Brain pericyte (primary cell): ENCODE measurements at regions not wholly inside any gene's neighbourhood (a gene's known extent, or its start where the extent isn't known, plus 50 kb on each side); places are given as distances from the start of the nearest gene placed in this dataset.

ENCODE experiments used
- DNase-seq: peaks from one replicate; pipeline ENCODE4 v3.0.0-alpha.2; 2012; ENCODE audit warnings: low read depth, low spot score

DNA sequence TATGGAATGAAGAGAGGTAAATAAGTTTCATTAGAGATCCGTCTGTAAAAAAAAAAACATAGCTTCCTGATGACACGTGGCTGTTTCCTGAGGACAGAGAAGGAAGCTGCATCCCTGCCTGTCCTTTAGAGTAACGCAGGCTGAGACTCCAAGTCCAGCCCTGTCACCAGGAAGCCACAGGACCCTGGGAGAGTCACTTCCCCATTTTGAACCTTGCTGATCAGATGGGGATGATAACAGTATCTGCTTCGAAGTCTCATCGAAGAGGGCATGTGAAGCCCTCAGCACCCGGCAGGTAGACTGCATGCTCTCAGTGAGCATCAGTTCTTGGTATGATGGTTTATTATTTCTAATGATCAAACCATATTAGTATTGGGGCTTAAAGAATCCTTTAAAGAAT lies 139.1 kb upstream of the KCNG1 start:
- DNase-seq: no peak

DNA sequence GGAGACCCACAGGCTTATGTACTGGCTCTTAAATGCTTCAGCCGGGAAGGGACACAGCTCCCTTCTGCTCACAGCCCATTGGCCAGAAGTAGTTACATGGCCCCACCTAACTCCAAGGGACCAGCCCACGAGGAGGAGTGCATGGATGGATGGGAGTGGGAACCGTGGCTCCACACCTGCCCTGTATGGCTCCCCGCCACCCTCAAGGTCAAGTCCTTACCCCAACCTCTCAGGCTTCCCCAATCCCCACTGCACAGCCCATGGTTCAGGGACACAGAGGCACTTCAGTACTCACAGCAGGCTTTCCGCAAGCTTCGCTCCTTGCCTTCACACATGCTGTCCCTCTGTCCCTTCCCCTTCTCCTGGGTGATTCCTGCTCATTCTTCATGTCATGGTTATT lies 137.9 kb upstream of the KCNG1 start:
- no peak for DNase-seq

DNA sequence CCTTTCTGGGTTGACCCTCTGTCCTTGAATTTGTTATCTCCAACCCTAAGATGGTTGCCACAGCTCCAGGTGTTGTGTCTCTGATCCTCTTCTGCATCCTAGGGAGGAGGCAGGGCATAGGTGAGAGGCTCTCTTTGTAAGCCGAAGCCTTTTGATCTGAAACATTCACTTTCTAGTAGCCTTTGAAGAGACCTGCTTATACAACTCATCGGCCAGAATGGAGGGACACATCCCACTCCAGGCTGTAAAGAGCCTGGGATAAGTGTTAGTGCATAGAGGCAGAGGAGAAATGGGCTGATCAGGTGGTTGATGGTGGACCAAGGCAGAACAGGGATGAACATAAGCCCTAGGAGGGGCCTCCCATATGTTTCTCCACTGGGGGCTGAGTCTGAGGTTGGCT lies 137.1 kb upstream of the KCNG1 start:
- DNase-seq: no peak

DNA sequence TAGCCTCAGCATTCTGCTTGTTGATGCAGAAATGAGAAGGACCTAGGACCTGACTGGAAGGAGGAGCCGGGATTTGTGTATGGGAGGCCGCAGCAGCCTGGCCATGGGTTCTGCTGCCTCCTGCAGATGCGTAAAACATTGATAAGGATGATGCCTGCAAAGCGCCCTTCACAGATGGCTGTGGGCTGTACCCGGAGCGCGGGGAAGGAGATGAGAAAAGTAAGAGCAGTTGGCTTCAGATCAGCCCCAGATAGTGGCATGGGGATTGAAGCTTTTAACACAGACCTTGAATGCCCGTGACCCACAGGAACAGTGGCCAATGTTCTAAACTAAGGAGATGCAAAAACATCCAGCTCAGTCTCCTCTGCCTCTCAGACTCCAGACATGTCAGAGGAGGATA lies 136.4 kb upstream of the KCNG1 start:
- no peak for DNase-seq

DNA sequence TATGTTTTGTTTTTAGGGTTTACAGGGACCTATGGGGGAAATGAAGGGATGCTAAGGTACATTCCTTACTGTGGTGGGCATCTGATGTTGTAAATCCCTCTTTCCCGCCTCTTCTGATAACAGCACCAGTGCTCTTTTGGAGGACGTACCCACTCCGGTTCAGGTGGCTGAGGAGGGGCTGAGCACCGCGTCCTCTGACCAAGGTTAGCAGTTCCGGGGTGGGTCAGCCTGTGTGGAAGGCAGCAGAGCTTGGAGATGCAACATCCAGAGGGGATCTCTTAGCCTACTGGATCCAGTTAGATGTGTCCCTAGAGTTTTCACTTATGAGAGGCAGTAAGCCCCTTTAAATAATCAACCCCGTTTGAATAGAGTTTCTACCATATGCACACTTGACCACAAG lies 135.3 kb upstream of the KCNG1 start:
- no peak for DNase-seq

DNA sequence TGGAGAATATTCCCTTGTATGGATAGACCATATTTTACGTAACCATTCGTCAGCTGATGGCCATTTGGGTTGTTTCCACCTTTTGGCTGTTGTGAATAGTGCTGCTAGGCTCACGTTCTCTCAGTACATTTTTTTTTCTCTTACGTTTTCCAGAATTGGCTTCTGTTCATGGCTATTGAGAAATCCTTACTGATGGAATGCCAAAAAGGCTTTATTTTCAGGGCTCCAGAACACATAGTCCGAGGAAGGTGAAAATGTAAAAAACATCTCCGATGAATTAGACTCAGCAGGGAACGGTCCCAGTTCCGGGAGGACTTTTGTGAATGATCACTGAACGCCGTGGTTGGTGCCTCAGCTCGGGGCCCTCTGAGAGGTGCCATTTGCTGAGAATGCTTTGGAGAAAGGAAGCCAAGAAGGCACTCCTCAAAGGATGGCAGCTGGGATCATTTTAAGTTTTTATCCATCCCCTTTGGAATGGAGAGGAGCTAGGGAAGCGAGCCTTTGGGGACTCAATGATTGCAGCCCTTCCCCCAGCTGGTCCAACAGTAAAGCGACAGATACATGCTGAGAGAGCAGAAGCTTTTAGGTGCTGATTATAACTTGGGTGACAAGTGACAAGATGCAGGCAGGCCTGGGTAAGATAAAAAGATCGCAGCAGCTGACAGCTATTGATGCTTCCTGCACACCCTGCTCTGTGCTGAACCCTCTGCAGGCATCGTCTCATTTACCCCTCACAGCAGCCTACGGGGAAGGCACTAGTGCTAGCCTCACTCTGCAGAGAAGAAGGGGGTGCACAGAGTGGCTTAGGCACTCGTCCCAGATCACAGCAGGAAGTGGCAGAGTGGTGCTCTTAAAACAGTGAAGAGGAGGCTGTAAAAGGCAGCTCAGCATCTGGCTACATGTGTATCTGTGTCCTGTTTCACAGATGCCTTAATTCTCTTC lies 133.4 kb upstream of the KCNG1 start:
- no peak for DNase-seq

DNA sequence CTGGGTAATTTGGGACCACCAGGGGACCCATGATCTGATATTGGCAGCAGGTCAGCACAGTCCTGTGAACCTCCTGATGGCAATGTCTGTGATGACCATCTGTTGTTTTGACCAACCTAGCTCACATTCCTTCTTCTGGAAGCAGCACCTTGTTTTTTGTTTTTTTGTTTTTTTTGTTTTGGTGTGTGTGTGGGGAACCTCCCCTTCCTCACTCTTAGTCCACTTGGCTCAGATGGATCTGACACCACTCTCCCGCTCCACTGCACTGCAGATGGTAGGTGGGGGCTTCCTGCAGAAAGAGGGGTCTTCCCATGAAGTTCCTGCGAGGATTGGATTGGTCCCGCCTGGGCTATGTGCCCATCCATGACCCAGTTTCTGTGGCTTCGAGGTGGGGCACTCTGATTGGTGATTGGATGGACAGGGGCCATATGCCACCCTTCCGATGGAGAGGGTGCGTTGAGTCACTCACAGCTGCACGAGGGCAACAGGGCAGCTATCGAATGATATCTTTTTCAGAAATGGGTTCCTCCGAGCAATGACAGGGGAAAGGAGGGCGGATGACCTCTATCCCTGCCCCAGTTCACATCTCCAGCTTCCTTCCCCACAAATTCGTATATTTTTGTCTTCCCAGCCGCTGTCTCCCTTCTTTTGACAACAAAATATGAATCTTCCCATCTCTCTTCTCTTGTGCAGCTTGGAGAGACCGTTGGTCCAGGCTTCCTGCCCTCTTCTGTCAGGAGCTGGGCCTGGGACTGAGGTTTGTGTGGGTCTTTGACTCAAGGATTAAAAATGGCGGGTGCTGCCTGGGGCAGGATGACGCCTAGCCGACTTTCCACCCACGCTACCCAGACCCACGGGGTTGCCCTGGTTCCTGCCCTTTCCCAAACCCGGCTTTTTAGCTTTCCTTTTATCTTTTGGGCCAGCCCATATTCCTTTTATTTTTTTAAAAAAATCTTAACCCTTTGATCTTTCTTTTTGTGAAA lies 132.1 kb upstream of the KCNG1 start:
- no peak for DNase-seq

DNA sequence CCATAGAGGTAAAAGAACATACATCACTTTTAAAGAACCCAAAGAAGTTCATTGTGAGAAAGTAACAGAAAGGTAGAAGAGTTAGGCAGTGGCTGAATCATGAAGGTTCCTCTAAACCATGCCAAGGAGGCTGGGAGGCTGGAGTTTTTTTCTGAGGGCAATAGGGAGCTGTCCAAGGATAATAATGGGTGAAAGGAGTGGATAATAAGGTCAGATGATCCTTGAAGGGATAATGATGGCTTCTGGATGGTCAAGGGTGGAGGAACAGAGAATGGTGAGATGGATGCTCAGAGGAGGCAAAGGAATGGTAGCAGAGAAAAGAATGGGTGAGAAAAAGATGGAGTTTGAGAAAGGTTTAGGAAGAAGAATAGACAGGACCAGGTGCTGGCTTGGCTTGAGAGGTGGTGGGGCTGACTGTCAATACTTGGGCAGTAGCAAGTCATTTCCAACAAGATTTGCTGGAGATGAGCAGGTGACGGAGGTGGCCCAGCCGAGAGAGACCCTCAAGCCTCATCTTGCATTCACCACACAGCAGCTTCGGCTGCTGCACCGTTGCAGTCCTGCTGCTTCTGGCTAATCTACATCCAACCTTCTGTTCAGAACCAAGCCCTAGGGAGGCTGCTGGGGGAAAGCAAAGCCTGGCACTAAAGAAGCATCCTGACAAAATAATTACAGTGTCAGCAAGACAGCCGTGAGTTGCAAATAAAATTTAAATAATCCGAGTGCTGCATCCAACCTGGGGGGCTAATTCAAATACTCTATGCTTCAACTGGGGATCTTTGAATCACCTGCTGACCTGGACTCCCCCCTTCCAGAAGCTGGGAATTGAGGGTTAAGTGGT lies 131.2 kb upstream of the KCNG1 start:
- no peak for DNase-seq

DNA sequence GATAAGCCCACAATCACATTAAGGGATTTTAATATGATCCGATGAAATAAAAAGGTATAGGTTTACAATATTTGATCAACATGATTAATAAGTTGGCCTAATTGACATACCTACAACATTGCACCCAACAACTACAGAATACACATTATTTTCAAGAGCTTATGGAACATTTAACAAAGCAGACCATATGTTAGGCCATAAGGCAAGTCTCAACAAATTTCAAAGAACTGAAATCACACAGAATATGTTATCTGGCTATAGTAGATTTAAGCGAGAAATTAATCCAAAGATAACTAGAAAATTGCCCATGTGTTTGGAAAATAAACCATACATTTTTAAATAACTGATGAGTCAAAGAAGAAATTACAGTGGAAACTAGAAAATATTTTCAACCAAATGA lies 126.0 kb upstream of the KCNG1 start:
- DNase-seq: no peak

DNA sequence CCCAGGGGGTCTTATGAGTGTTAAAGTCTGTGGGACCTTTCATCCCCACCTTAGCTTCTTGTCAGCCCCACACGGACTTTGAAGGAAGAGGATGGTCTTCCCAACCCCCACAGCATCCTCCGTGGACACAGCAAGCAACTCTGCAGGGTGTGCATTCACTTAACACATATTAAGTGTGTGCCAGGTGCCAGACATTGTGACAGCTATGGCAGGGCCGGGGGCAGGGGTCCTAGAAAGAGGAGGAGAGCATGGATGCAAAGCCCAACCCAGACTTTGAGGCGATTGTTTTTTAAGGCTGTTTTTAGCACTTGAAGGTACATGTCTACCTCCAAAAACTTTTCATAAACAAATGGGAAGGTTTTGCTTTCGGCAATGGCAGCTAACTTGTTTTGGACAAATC lies 121.6 kb upstream of the KCNG1 start:
- no peak for DNase-seq

DNA sequence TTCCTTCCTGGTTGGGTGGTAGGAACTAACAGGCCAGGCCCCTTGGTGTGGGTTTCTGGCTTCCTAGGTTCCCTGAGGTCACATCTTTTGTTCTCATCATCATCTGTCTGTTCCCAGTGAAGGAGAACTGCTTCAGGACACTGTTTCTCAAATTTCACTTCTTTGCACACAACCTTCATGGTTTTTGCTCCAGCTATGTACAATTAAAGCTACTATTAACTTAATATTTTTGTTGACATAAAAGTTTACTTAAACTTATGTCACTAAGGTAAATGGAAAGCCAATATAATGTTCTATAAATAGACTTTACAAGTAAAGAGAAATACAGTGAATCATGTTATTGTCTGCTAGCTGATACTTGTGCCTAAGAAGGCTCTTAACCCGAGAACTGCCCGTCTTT lies 120.7 kb upstream of the KCNG1 start:
- DNase-seq: no peak

DNA sequence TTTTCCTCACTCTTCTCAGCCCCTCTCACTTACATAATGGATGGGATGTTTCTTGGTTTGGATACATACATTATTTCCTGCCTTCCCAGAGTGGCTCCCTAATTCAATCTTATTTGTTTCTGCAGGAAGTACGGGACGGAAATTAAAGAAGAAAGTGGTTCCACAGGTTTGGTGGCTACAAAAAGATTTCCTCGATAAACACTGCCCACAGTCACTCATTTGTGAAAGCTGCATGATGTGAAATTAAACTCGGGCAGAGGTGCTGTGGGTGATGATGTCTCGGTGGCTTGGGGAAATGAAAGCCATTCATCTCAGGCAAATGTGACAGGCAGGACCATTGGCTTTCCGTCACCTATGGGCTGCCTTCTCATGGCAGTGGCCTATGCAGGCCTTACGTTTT lies 119.5 kb upstream of the KCNG1 start:
- DNase-seq: no peak

DNA sequence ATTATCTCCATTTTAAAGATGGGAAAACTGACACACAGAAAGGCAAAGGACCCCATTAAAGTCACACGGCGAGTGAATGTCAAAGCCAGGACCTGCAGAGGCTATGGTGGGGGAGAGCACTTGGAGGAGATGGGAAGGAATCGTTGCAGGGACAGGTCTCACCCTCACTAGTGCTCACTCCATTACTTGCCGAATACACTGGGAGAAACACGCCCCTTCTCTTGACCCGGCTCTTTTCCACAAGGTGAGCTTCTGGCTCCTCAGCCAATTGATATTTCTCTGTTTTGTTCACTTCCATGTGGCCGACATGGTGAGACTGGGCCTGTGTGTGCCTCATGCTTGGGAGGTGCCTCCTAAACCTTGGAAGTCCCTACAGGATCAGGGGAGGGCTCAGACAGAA lies 117.8 kb upstream of the KCNG1 start:
- DNase-seq: no peak

DNA sequence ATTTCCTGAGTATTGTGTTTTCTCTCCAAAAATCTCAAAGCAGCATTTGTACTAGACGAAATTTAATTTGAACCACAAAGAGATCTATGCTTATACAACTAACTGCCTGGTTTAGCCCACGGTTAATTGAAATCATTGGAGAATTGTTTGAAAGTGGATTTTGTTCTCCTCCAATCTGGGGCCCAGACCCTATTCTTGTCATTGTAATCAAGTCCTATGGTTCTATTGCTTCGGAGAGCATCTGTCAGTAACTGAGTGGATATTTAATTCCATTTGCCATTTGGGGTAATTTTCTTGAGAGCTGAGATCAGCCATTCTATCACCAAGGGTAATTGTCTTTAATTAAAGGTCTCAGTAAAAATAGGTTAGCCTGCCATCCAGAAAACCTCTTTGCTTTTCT lies 117.0 kb upstream of the KCNG1 start:
- no peak for DNase-seq

DNA sequence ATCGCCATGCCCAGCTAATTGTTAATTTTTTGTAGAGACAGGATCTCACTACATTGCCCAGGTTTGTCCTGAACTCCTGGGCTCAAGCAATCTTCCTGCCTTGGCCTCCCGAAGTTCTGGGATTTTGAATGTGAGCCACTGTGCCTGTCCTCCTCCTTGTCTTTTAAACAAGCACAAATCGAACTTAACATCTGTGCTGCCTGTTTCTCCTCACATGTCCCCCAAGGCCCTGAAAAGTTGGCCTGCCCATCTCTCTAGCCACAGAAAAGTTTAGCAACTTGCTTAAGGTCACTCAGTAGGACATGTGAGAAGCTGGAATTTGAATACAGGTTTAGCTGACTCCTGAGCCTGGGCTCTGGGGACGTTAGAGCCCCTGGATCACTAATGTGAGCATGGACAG lies 115.7 kb upstream of the KCNG1 start:
- no peak for DNase-seq

DNA sequence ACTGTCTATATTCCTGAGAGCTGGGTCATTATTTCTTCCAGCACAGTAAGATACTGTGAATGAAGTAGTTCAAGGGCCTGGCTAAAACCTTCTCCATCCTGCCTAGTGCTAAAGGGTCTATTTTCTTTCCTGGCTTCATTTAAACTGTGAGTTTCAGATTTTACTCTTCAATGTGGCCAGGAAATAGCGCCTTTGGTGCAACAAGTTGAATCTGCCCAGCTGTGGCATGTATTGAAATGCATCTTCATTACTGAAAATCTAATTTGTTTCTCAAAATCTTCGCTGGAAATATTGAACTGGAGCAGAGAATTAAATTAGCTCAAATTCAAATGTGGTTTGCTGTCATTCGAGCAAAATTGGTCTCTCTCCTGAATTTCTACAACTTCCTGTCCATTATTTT lies 114.6 kb upstream of the KCNG1 start:
- no peak for DNase-seq

DNA sequence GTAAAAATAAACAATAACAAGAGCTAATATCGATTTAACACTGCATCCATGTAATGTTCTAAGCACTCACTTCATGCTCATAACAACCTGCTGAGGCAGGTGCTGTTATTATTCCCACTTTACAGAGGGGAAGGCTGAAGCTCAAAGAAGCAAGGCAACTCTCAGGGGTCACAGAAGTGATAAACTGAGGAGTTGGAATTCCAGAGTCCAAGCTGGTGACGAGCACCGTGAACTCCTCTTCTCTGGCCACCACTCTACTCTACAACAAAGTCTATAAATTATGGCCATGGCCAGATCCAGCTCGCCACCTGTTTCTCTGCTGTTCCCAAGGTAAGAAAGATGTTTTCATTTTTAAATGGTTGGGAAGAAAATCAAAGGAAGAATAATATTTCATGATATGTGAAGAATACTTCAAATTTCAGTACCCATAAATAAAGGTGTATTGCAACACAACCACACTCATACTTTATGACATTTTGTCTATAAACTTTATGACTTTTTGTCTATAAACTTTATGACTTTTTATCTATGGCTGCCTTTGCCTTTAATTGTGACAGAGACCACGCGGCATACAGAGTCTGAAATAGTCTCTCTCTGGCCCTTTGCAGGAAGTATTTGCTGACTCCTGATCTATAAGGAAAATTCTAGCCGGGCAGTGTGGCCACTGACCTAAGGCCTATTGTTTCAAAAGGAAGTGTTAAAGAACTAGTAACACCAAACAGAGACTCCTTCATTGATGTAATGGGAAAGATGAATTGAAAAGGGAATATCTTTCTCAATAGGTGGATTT lies 113.2 kb upstream of the KCNG1 start:
- no peak for DNase-seq

DNA sequence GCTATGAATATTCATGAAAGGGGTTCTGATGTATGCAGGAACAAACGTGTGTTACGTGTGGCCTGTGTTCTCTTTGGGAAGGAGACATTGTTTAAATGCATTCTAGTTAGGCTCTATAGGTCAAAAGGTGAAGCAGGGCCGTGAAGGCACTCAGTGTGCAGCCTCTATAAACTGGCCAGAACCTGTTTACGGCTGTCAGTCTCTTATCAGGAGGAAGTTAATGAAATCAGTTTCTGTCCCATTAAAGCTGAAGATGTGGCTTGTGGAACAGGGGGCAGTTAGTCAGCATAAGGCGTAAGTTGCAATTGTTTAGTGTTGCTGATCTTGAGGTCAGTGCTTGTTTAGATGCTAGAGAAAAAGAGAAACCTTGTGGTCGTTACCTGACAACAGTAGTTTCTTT lies 111.5 kb upstream of the KCNG1 start:
- no peak for DNase-seq

DNA sequence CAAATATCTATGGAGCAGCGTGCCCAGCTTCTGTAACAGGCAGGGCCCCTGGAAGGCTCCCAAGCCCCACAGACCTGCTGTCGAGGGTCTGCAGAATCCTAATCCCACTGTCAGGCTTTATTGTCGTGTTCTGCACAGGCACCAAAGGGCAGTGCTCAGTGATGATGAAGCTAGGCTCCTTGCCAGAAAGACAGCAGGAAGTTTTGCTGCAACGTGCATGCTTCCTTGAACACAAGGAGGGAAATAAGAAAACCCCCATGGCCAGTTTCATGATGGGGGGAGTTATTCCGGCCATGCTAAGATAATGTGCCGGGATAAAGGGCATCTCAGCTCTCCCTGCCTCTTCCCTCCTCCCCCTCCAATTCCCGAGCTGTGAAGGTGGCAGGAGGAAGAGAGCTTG lies 109.4 kb upstream of the KCNG1 start:
- no peak for DNase-seq

DNA sequence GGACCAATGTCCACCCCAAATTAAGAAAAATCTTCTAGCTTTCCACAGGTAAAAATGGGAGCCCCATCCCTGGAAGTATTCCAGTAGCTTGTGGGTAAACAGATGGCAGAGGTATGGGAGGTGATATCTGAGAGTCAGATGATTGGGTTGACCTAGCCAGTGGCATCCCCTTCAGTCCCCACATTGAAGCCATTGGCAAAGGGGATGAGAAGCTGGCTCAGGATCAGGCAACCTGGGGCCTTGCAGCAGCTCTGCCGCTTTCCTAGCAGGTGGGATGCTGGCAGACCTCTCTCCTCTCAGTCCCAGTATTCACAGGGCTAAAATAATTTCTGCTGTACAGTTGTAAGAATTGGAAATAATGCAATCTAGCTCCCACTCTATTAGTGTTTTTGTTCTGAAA lies 108.9 kb upstream of the KCNG1 start:
- DNase-seq: no peak
